ENCODE measurements at regions not wholly inside any gene's neighbourhood (a gene's known extent, or its start where the extent isn't known, plus 50 kb on each side); places are given as distances from the start of the nearest gene placed in this dataset.
"Not testable (repeated sequence)": the region's sequence is repeated elsewhere in the genome, so short reads cannot be mapped to it uniquely, and the experiment has no call there.

DNA sequence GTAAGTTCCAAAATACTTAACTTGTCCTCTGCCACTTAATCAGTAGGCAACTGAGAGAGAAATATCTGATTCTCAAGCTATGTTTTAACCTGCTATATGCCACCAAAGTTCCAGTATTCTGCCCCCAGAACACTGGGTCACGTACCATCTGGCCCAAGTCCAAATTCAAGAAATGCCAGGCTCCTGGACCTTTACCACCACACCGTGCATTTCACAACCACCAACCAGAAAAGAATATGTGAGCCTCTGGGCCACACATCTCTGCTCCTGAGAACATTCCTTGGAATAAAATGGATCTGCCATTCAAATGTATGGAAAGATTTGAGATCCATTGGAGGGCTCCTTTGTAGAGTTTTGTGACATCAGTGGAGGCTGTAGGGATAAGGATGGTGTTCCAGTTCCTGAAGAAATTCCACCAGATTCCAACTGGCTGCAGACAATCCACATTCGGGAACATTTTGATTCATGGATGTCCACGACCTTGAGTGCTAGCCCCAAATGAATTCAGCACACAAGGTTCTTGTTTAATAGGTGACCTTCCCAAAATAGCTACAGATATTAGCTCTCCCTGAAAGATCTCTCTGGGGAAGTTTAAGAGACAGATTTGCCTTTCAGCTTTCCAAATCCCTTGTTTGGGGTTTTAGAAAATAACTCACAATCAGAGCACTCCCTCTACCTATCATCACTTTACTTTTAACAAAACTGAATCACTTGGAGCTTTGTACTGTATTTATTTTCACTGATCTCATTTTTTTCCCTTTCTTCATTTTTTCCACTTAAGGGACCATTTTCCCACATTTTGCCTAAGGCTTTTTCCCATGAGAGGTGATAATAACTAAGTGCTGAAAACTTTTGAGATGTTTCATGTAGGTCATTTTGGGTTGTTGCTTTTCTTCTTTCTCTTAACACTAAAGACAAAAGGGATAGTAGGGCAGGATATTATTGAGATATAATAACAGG lies 128.4 kb upstream of the ZC3H11B start:
- no peak overlapping the region for H3K4me3 Mint-ChIP-seq
- no peaks in the 10 kb centered on the region for H3K4me1 Mint-ChIP-seq
- no peak overlapping the region for H3K27ac Mint-ChIP-seq
- peaks cover 2% of the 10 kb centered on the region for H3K27me3 Mint-ChIP-seq
- no peaks in the 10 kb centered on the region for H3K36me3 Mint-ChIP-seq
- H3K9me3 Mint-ChIP-seq: peaks cover 0 to 2% (median 0%) of the 10 kb centered on the region in 3 donors

- peaks cover 9% of the 10 kb centered on the region for H3K27me3 Mint-ChIP-seq
- H3K4me1 Mint-ChIP-seq: no peaks in the 10 kb centered on the region
- H3K9me3 Mint-ChIP-seq: no peaks in the 10 kb centered on the region
- H3K27ac Mint-ChIP-seq: no peak overlapping the region
- no peak overlapping the region for H3K4me3 Mint-ChIP-seq
- H3K36me3 Mint-ChIP-seq: no peaks in the 10 kb centered on the region
Measured at GRCh38 chr1:219733511-219734174, 120.7 kb upstream of the ZC3H11B start.

DNA sequence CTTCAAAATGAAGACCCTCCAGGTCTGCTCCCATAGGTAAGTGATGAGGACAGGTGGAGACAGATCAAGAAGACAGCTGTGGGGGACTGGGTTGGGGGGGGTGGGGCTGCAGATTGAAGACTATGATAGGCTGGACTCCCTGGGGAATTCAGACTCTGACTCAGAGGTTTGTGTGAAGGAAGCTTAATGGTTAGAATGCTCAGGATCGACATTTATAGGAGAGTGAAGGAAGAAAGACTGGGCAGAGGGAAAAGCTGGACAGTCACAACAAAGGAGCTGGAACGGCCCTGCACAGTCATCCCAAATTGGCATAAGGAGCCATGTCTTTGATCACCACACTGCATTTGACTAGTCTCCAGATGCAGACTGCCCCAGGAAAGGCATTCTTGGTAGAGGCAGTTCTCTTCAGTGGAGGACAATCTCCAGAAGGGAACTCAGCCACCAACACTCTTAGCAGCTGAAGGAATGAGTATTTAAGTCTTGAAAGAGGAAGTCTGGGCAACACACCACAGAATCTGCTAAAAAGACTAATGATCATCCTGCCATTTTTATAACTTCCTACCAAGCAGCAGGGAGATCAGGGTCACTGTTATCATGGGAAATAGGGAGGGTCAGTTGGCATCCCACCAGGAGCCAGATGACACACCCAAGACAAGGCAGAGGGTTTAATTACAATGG lies 120.0 kb upstream of the ZC3H11B start:
- Mint-ChIP-seq H3K4me1 (no peaks in the 10 kb centered on the region), H3K27ac (no peak overlapping the region), H3K9me3 (peaks cover 0 to 3% (median 0%) of the 10 kb centered on the region in 3 donors)

GRCh38 chr1:219731771-219732170 lies 118.9 kb upstream of the ZC3H11B start:
- H3K4me1 Mint-ChIP-seq: no peaks in the 10 kb centered on the region
- peaks cover 7% of the 10 kb centered on the region for H3K27me3 Mint-ChIP-seq
- H3K9me3 Mint-ChIP-seq: peaks cover 0 to 8% (median 7%) of the 10 kb centered on the region in 3 donors
- H3K4me3 Mint-ChIP-seq: no peak overlapping the region
- no peak overlapping the region for H3K27ac Mint-ChIP-seq
- no peaks in the 10 kb centered on the region for H3K36me3 Mint-ChIP-seq

More for the DNA sequence above, 120.0 kb upstream of the ZC3H11B start:
- Mint-ChIP-seq H3K36me3 (no peaks in the 10 kb centered on the region), H3K27me3 (peaks cover 9% of the 10 kb centered on the region), H3K4me3 (no peak overlapping the region)

DNA sequence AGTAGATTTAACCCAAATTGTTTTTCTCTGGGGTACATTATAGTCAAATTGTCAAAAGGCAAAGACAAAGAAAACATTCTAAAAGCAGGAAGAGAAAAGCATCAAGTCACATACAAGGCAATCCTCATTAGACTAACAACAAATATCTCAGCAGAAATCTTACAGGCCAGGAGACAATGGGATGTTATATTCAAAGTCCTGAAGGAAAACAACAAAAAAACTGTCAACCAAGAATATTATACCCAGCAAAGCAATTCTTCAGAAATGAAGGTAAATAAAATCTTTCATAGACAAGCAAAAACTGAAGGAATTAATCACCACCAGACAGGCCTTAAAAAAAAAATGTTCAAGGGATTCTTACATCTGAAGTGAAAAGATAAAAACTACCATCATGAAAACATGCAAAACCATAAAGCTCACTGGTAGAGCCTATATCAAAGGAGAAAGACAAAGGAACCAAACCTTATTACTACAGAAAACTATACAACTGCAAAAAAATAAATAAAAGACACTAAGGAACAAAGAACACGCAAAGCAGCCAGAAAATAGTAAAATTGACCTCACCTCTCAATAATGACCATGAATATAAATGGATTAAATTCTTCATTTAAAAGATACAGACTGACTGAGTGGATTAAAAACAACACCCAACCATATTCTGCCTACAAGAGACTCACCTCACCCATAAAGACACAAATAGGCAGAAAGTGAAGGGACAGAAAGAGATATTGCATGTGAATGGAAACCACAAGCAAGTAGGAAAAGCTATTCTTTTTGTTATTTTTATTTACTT lies 113.8 kb upstream of the ZC3H11B start:
- no peak overlapping the region for H3K4me3 Mint-ChIP-seq
- peaks cover 8 to 22% (median 16%) of the 10 kb centered on the region in 3 donors for H3K9me3 Mint-ChIP-seq
- H3K36me3 Mint-ChIP-seq: no peaks in the 10 kb centered on the region
- no peaks in the 10 kb centered on the region for H3K27me3 Mint-ChIP-seq
- peak overlapping the region in 1 of 3 donors; percentile 8 for H3K27ac Mint-ChIP-seq
- no peaks in the 10 kb centered on the region for H3K4me1 Mint-ChIP-seq

GRCh38 chr1:219724440-219724839 lies 111.5 kb upstream of the ZC3H11B start:
- Mint-ChIP-seq H3K9me3 (peaks cover 10 to 22% (median 17%) of the 10 kb centered on the region in 3 donors), H3K36me3 (no peaks in the 10 kb centered on the region), H3K27ac (no peak overlapping the region), H3K4me1 (no peaks in the 10 kb centered on the region), H3K4me3 (no peak overlapping the region), H3K27me3 (no peaks in the 10 kb centered on the region)

DNA sequence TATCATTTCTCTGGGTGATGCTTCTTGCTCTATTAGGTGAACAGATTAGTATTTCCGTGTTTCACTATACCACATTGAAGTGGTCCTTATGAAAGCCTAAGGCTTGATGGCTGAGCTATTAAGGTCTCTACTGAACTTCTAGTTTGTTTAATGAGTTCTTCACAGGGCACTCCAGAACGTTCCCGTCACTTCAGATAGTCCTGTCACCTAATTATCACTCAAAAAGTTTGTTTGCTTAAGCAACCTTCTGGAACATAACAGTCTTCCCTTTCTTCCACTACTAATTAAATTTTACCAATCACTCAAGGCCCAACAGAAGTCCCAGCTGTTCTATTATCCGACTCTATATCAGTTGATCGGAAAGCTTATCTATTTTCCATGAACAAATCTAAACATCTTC lies 104.6 kb upstream of the ZC3H11B start:
- H3K9me3 Mint-ChIP-seq: peaks cover 0 to 2% (median 2%) of the 10 kb centered on the region in 3 donors
- H3K36me3 Mint-ChIP-seq: no peaks in the 10 kb centered on the region
- H3K27ac Mint-ChIP-seq: no peak overlapping the region
- H3K4me3 Mint-ChIP-seq: no peak overlapping the region
- no peaks in the 10 kb centered on the region for H3K4me1 Mint-ChIP-seq
- no peaks in the 10 kb centered on the region for H3K27me3 Mint-ChIP-seq

GRCh38 chr1:219716611-219717114 lies 103.8 kb upstream of the ZC3H11B start:
- H3K27me3 Mint-ChIP-seq: no peaks in the 10 kb centered on the region
- H3K4me1 Mint-ChIP-seq: no peaks in the 10 kb centered on the region
- no peak overlapping the region for H3K27ac Mint-ChIP-seq
- no peak overlapping the region for H3K4me3 Mint-ChIP-seq
- peaks cover 0 to 2% (median 2%) of the 10 kb centered on the region in 3 donors for H3K9me3 Mint-ChIP-seq
- no peaks in the 10 kb centered on the region for H3K36me3 Mint-ChIP-seq

DNA sequence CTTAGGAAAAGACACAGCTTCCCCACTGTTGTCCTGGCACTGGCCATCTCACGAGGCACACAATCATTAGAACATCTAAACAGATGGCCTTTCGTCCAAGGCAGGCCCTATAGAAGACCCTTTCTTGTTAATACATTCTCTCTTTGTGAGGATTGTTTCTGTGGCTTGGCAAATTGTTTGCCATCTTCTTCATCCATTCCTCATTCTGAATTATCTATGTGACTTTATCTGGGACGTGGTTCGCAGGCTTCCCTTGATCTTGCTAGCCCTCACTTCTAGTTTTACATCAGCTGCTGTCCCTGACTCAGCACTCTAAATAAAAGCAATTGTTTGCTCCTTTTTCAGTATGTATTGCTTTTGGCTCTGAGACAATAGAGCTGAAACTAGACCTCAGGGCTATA lies 101.1 kb upstream of the ZC3H11B start:
- Mint-ChIP-seq H3K9me3 (peaks cover 0 to 2% (median 0%) of the 10 kb centered on the region in 3 donors), H3K27ac (no peak overlapping the region), H3K4me1 (no peaks in the 10 kb centered on the region), H3K4me3 (no peak overlapping the region), H3K36me3 (no peaks in the 10 kb centered on the region), H3K27me3 (peaks cover 5% of the 10 kb centered on the region)

- no peak overlapping the region for H3K27ac Mint-ChIP-seq
- no peak overlapping the region for H3K4me3 Mint-ChIP-seq
- no peaks in the 10 kb centered on the region for H3K36me3 Mint-ChIP-seq
- peaks cover 0 to 3% (median 0%) of the 10 kb centered on the region in 3 donors for H3K9me3 Mint-ChIP-seq
- H3K4me1 Mint-ChIP-seq: peaks cover 0 to 1% (median 0%) of the 10 kb centered on the region in 3 donors
- peaks cover 5% of the 10 kb centered on the region for H3K27me3 Mint-ChIP-seq
Measured at GRCh38 chr1:219712506-219712905, 99.6 kb upstream of the ZC3H11B start.

- H3K4me3 Mint-ChIP-seq: no peak overlapping the region
- peaks cover 5% of the 10 kb centered on the region for H3K27me3 Mint-ChIP-seq
- no peaks in the 10 kb centered on the region for H3K36me3 Mint-ChIP-seq
- H3K9me3 Mint-ChIP-seq: peaks cover 0 to 3% (median 2%) of the 10 kb centered on the region in 3 donors
- H3K4me1 Mint-ChIP-seq: peaks cover 0 to 1% (median 0%) of the 10 kb centered on the region in 3 donors
- no peak overlapping the region for H3K27ac Mint-ChIP-seq
Measured at GRCh38 chr1:219710529-219711194, 97.8 kb upstream of the ZC3H11B start.

- peaks cover 0 to 1% (median 0%) of the 10 kb centered on the region in 3 donors for H3K4me1 Mint-ChIP-seq
- H3K36me3 Mint-ChIP-seq: no peaks in the 10 kb centered on the region
- H3K27me3 Mint-ChIP-seq: peaks cover 5% of the 10 kb centered on the region
- H3K9me3 Mint-ChIP-seq: peaks cover 0 to 3% (median 2%) of the 10 kb centered on the region in 3 donors
- H3K4me3 Mint-ChIP-seq: no peak overlapping the region
- H3K27ac Mint-ChIP-seq: no peak overlapping the region
Measured at GRCh38 chr1:219708919-219709543, 96.1 kb upstream of the ZC3H11B start.

- not testable (repeated sequence) for H3K9me3 Mint-ChIP-seq, H3K27ac Mint-ChIP-seq, H3K27me3 Mint-ChIP-seq, H3K36me3 Mint-ChIP-seq, H3K4me1 Mint-ChIP-seq, H3K4me3 Mint-ChIP-seq
Measured at GRCh38 chr1:219707885-219708284, 95.0 kb upstream of the ZC3H11B start.
